NCI-H2029 (cell line): ENCODE measurements at regions not wholly inside any gene's neighbourhood (a gene's known extent, or its start where the extent isn't known, plus 50 kb on each side); places are given as distances from the start of the nearest gene placed in this dataset.

Experiments
- DNase-seq: peaks from one replicate; lab custom pipeline; 2025; lab: John Stamatoyannopoulos, UW

GRCh38 chr9:99437145-99437544 lies 215.1 kb downstream of the SEC61B start:
- DNase-seq = peak; percentile 17

DNA sequence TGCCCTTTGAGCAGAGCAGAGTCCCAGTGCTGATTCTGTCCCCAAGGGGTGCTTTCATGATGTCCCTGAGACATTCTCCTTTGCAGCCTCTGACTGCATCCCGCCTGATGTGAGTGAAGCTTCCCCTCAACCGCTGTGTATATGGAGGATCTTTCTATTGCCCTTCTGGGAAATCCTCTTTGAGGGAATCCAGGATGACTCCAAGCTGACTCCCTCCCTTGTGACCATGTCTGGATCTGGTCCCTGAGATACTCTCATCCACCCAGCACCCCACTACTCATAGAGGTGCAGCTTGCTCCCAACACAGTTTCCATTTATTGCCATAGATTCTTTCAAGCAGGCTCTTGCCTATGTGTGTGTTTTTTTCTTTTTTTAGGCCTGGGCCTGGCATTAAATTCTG lies 216.5 kb downstream of the SEC61B start:
- DNase-seq = no peak

DNA sequence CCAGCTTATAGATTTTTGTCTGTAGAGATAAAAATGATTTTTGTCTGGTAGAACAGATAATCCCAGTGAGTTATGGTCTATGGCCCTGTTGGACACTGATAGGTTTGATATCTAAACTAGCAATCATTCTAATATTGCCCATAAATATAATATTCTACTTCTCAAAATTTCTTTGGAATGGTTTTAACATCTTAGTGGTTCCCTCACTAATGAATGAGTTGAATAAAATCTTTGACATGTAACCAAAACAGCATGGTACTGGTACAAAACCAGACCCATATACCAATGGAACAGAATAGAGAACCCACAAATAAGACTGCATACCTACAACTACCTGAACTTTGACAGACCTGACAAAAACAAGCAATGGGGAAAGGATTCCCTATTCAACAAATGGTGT lies 219.7 kb downstream of the SEC61B start:
- DNase-seq = no peak

DNA sequence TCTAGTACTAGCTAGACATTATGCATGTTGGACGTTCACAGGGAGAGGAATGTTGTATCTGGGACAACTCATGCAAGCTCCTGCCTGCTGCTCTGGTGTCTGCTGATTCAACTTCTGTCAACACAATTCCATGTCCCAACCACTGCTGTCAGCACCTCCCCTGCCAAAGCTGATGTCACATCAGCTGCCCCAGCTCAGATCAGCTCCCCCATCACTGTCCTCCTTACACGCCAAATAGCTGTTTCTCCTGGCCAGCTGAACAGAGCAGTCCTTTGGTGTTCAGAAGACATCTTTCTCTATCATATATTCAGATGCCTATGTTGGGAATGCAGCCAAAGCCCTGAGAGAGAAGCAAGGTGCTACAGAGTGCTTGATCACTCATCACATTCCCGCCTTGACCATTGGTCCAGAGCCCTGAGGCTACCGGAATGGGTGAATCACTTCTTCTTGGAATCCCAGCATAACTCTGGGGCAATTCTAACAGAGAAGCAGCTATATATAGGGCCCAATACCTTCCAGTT lies 223.3 kb downstream of the SEC61B start:
- no peak for DNase-seq

DNA sequence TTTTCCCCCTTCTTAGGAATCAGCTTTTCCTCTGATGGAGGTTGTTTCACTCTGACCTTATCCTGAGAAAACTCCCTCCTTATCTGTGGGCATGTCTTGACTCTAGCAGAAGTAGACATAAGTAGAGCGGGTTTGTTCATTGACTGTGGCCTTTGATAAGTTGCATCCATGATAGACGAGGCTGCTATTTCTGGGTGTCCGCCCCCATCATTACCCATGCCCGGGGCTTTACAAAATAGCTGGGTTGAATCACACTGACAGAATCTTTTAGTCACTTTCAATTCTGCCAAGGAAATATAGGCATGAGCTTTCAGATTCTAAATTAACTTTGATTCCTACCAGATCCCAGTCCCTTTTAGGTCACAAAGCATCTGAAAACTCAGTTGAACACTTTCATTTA lies 223.8 kb downstream of the SEC61B start:
- DNase-seq = no peak

GRCh38 chr9:99447951-99448350 lies 225.9 kb downstream of the SEC61B start:
- no peak for DNase-seq

- no peak for DNase-seq
These were observed 227.6 kb downstream of the SEC61B start for GRCh38 chr9:99449726-99450125.

- no peak for DNase-seq
These were observed 229.1 kb downstream of the SEC61B start for GRCh38 chr9:99451112-99451606.

GRCh38 chr9:99457406-99457805 lies 235.3 kb downstream of the SEC61B start:
- DNase-seq = no peak

DNA sequence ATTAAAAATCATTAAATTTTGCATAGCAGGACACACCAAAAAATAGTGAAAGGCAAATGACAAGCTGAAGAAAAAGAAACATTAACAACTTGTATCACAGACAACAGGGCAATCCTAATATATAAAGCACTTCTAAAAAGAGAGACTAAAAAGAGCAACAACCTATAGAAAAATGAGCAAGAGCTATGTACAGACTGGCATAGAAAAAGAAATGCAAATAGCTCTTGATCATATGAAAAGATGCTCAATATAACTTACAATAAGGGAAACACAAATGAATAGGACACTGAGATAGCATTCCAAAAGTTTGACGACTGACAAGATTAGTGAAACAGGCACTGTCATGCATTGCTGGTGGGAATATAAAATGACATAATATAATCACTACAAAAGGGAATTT lies 235.9 kb downstream of the SEC61B start:
- no peak for DNase-seq

GRCh38 chr9:99459919-99460318 lies 237.8 kb downstream of the SEC61B start:
- DNase-seq = no peak

GRCh38 chr9:99463131-99463530 lies 241.0 kb downstream of the SEC61B start:
- DNase-seq = no peak

- no peak for DNase-seq
These were observed 242.5 kb downstream of the SEC61B start for GRCh38 chr9:99464568-99464967.

- DNase-seq = no peak
These were observed 243.3 kb downstream of the SEC61B start for GRCh38 chr9:99465231-99465907.

GRCh38 chr9:99466104-99466503 lies 244.0 kb downstream of the SEC61B start:
- DNase-seq = no peak

- DNase-seq = no peak
These were observed 244.7 kb downstream of the SEC61B start for GRCh38 chr9:99466781-99467180.

DNA sequence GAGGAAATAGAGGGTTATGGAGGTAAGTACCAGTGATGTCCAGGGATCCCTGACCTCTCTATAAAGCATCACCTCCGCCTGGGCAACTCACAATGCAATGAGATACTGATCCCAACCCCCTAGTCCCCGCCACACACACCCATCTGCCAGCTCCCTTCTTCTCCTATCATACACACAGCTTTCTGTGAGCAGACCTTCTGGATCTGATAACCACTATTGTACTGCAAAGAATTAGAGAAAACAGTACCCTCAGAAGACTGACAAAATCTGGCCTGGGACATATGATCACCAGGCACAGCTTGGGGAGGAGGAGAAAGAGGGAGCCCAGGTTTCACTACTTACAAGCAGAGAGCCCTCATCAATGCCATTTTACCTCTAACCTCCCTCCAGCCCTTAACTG lies 249.0 kb downstream of the SEC61B start:
- DNase-seq = no peak

DNA sequence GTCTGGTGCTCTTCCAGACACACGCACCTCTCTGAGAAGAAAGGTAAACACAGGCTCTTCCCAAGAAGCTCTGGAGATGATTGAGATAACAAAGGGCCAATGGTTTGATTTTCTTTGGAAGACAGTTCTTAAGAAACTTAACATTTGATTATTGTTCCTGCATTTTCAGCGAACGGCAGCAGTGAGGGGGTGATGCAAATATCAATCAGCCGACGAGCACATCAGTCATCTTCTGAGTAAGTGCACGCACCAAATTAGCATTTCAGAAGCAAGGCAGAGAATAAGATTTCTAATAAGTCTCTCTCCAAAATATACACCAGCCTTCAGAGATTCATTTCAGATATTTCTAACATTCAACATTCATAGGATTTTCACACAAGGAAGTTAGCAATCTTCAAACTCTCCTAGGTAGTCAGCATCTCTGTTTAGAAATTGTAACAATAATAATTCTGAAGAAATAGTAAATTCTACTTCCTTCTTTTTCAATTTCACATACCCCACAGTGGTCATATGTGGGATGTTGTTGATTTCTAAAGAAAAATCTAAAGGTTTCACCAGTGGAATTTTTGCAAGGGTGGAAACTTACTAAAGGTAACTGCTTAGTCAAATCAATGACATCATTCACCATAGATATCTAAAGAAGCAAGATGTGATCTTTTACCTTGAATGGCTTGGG lies 250.3 kb downstream of the SEC61B start:
- DNase-seq = no peak

- DNase-seq = no peak
These were observed 250.8 kb downstream of the SEC61B start for GRCh38 chr9:99472916-99473245.

GRCh38 chr9:99474186-99474585 lies 252.1 kb downstream of the SEC61B start:
- no peak for DNase-seq

- no peak for DNase-seq
These were observed 253.5 kb downstream of the SEC61B start for GRCh38 chr9:99475401-99476065.

DNA sequence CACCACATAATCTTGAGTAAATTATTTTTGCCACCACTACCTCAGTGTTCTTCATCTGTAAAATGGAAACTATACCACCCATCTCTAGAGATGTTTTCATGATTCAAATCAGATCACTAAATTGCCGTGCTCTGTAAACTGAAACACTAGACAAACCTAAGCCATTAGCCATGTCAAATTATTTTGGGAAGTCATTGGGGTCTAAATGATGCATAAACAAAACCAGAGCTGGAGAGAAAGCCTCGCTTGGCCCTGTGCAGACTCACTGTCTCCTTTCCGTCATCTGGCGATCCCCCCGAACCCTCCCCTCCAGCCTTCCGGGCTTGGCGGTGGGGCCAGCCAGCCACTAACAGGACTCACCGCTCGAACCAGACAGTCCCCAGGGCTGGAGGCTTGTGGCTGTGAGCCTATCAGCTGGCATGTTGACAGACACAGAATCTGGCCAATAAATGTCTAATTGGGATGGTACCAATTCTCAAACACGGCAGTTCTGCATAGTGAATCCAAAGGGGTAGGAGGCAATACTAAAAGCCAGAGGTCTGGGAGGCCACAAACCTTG lies 256.5 kb downstream of the SEC61B start:
- DNase-seq = no peak

DNA sequence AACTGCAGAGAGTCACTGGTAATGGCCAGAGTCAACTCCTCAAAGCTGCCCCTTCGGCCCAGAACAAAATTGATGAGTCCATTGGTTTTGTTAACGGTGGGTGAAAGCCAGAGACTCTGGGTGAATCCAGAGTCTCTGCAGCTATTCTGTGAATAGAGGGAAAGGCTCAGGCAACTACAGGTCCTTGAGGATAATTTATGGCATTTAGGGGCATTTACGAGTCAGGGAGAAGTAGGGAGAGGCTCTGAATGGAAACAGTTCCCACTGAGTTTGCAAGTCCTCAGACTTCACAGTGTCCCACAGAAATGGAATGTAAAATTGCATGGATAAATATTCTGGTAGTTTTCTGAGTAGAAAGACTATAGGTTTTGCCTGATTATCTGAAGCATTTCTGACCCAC lies 257.8 kb downstream of the SEC61B start:
- DNase-seq = no peak
